HEK293 (cell line): ENCODE measurements at regions not wholly inside any gene's neighbourhood (a gene's known extent, or its start where the extent isn't known, plus 50 kb on each side); places are given as distances from the start of the nearest gene placed in this dataset.

ENCODE experiments used
- CTCF ChIA-PET: fragments of 350-600 bp; formaldehyde crosslinking; extraction: SDS; loops from one replicate; lab custom pipeline; 2021; ENCODE audit warnings: antibody characterized with exemption; lab: Yijun Ruan, JAX
- POLR2A ChIA-PET: fragments of 300-600 bp; formaldehyde crosslinking; extraction: SDS; loops from one replicate; lab custom pipeline; 2020; ENCODE audit warnings: antibody characterized with exemption, inconsistent platforms; lab: Yijun Ruan, JAX
- H3K27ac ChIP-seq: fragments of 200-500 bp; sonication (Bioruptor generic); 2 replicates; pipeline ENCODE4 v1.5.1; 2014; ENCODE audit warnings: low read depth, low read length, control low read depth, inconsistent platforms; ENCODE audit errors: extremely low read depth
- H3K36me3 ChIP-seq, 2 experiments: fragments of 200-500 bp in 1 of 2; sonication (Bioruptor generic) in 1 of 2; 1 replicate in 1 of 2; 2 replicates in 1 of 2; pipeline ENCODE4 v1.5.1; 2014 to 2017; ENCODE audit warnings: inconsistent platforms in 2 of 2, low read length in 2 of 2; ENCODE audit not compliant: control insufficient read depth in 2 of 2, insufficient read depth in 1 of 2
- H3K4me1 ChIP-seq: fragments of 200-500 bp; sonication (Bioruptor generic); 2 replicates; pipeline ENCODE4 v1.5.1; 2014; ENCODE audit warnings: mild to moderate bottlenecking, low read length, inconsistent platforms; ENCODE audit not compliant: control insufficient read depth, insufficient read depth
- H3K4me3 ChIP-seq: 2 replicates; pipeline ENCODE4 v1.5.1; 2011; ENCODE audit warnings: low read depth, mild to moderate bottlenecking, control low read depth, low read length, moderate library complexity
- H3K9me3 ChIP-seq: fragments of 200-500 bp; sonication (Bioruptor generic); 2 replicates; pipeline ENCODE4 v1.5.1; 2014; ENCODE audit warnings: low read depth, low read length, inconsistent platforms; ENCODE audit not compliant: control insufficient read depth, insufficient read depth
- EGR2 ChIP-seq: fragments of 450-650 bp; formaldehyde crosslinking; IDR thresholded peaks from 2 replicates; pipeline ENCODE4 v1.5.1; 2016; ENCODE audit warnings: low read depth, missing biosample characterization, missing genetic modification characterization
- MEIS1 ChIP-seq: sonication (generic); formaldehyde crosslinking; IDR thresholded peaks from 2 replicates; pipeline ENCODE4 v1.8.1; 2022; ENCODE audit warnings: missing genetic modification reagents, mild to moderate bottlenecking, borderline replicate concordance
- PRDM1 ChIP-seq: fragments of 450-650 bp; formaldehyde crosslinking; IDR thresholded peaks from 2 replicates; pipeline ENCODE4; 2016; ENCODE audit warnings: missing biosample characterization, missing genetic modification characterization
- PRDM4 ChIP-seq: fragments of 450-650 bp; formaldehyde crosslinking; IDR thresholded peaks from 2 replicates; pipeline ENCODE4 v1.5.1; 2017; ENCODE audit warnings: missing biosample characterization, missing genetic modification characterization
- SP7 ChIP-seq: fragments of 450-650 bp; formaldehyde crosslinking; IDR thresholded peaks from 2 replicates; pipeline ENCODE4 v1.5.1; 2016; ENCODE audit warnings: missing biosample characterization, missing genetic modification characterization
- TCF7L2 ChIP-seq: IDR thresholded peaks from 2 replicates; pipeline ENCODE4 v1.6.1; 2011; ENCODE audit warnings: low read depth, mild to moderate bottlenecking, inconsistent platforms, low read length, moderate library complexity, borderline replicate concordance
- ZBTB17 ChIP-seq: fragments of 450-650 bp; formaldehyde crosslinking; IDR thresholded peaks from 2 replicates; pipeline ENCODE4 v1.5.1; 2016; ENCODE audit warnings: missing biosample characterization, missing genetic modification characterization
- ZBTB21 ChIP-seq: fragments of 450-650 bp; formaldehyde crosslinking; IDR thresholded peaks from 2 replicates; pipeline ENCODE4 v1.5.1; 2017; ENCODE audit warnings: missing biosample characterization, missing genetic modification characterization
- ZFP3 ChIP-seq: fragments of 450-650 bp; formaldehyde crosslinking; IDR thresholded peaks from 2 replicates; pipeline ENCODE4 v1.5.1; 2016; ENCODE audit warnings: low read depth, missing biosample characterization, missing genetic modification characterization
- ZFP69B ChIP-seq: fragments of 450-650 bp; formaldehyde crosslinking; IDR thresholded peaks from 2 replicates; pipeline ENCODE4 v1.5.1; 2016; ENCODE audit warnings: missing biosample characterization, missing genetic modification characterization
- ZIC2 ChIP-seq: fragments of 450-650 bp; formaldehyde crosslinking; IDR thresholded peaks from 2 replicates; pipeline ENCODE4 v1.5.1; 2016; ENCODE audit warnings: missing biosample characterization, missing genetic modification characterization
- ZNF121 ChIP-seq: fragments of 450-650 bp; formaldehyde crosslinking; IDR thresholded peaks from 2 replicates; pipeline ENCODE4 v1.5.1; 2016; ENCODE audit warnings: missing biosample characterization, missing genetic modification characterization
- ZNF133 ChIP-seq: fragments of 450-650 bp; formaldehyde crosslinking; IDR thresholded peaks from 2 replicates; pipeline ENCODE4 v1.5.1; 2016; ENCODE audit warnings: missing biosample characterization, missing genetic modification characterization
- ZNF16 ChIP-seq: fragments of 450-650 bp; formaldehyde crosslinking; IDR thresholded peaks from 2 replicates; pipeline ENCODE4 v1.5.1; 2016; ENCODE audit warnings: low read depth, missing biosample characterization, missing genetic modification characterization
- ZNF19 ChIP-seq: fragments of 450-650 bp; formaldehyde crosslinking; IDR thresholded peaks from 2 replicates; pipeline ENCODE4; 2016; ENCODE audit warnings: missing biosample characterization, missing genetic modification characterization, low read depth
- ZNF2 ChIP-seq: fragments of 450-650 bp; formaldehyde crosslinking; IDR thresholded peaks from 2 replicates; pipeline ENCODE4 v1.5.1; 2016; ENCODE audit warnings: missing biosample characterization, missing genetic modification characterization
- ZNF416 ChIP-seq: fragments of 450-650 bp; formaldehyde crosslinking; IDR thresholded peaks from 2 replicates; pipeline ENCODE4 v1.5.1; 2016; ENCODE audit warnings: missing biosample characterization, missing genetic modification characterization
- ZNF48 ChIP-seq: fragments of 450-650 bp; formaldehyde crosslinking; IDR thresholded peaks from 2 replicates; pipeline ENCODE4 v1.5.1; 2016; ENCODE audit warnings: missing biosample characterization, missing genetic modification characterization
- ZNF501 ChIP-seq: fragments of 450-650 bp; formaldehyde crosslinking; IDR thresholded peaks from 2 replicates; pipeline ENCODE4 v1.5.1; 2016; ENCODE audit warnings: missing biosample characterization, missing genetic modification characterization
- ZNF513 ChIP-seq: fragments of 450-650 bp; IDR thresholded peaks from 2 replicates; pipeline ENCODE4 v1.5.1; 2018; ENCODE audit warnings: missing biosample characterization, missing genetic modification characterization
- ZNF529 ChIP-seq: fragments of 450-650 bp; formaldehyde crosslinking; IDR thresholded peaks from 2 replicates; pipeline ENCODE4 v1.5.1; 2017; ENCODE audit warnings: missing genetic modification characterization, missing biosample characterization; ENCODE audit not compliant: insufficient replicate concordance
- ZNF548 ChIP-seq: fragments of 450-650 bp; formaldehyde crosslinking; IDR thresholded peaks from 2 replicates; pipeline ENCODE4 v1.5.1; 2016; ENCODE audit warnings: missing biosample characterization, missing genetic modification characterization
- ZNF558 ChIP-seq: fragments of 450-650 bp; formaldehyde crosslinking; IDR thresholded peaks from 2 replicates; pipeline ENCODE4 v1.5.1; 2016; ENCODE audit warnings: missing biosample characterization, missing genetic modification characterization
- ZNF580 ChIP-seq: fragments of 450-650 bp; formaldehyde crosslinking; IDR thresholded peaks from 2 replicates; pipeline ENCODE4 v1.5.1; 2016; ENCODE audit warnings: missing biosample characterization, missing genetic modification characterization
- ZNF600 ChIP-seq: fragments of 450-650 bp; formaldehyde crosslinking; IDR thresholded peaks from 2 replicates; pipeline ENCODE4 v1.5.1; 2016; ENCODE audit warnings: missing biosample characterization, missing genetic modification characterization
- ZNF629 ChIP-seq: fragments of 450-650 bp; formaldehyde crosslinking; IDR thresholded peaks from 2 replicates; pipeline ENCODE4 v1.5.1; 2017; ENCODE audit warnings: missing biosample characterization, missing genetic modification characterization
- ZNF654 ChIP-seq: fragments of 450-650 bp; formaldehyde crosslinking; IDR thresholded peaks from 2 replicates; pipeline ENCODE4 v1.5.1; 2016; ENCODE audit warnings: low read depth, missing biosample characterization, missing genetic modification characterization
- ZNF664 ChIP-seq: fragments of 450-650 bp; formaldehyde crosslinking; IDR thresholded peaks from 2 replicates; pipeline ENCODE4 v1.5.1; 2016; ENCODE audit warnings: missing biosample characterization, missing genetic modification characterization
- ZNF704 ChIP-seq: fragments of 450-650 bp; formaldehyde crosslinking; IDR thresholded peaks from 2 replicates; pipeline ENCODE4 v1.5.1; 2016; ENCODE audit warnings: missing biosample characterization, missing genetic modification characterization
- ZNF76 ChIP-seq: fragments of 450-650 bp; formaldehyde crosslinking; IDR thresholded peaks from 2 replicates; pipeline ENCODE4; 2016; ENCODE audit warnings: low read depth, missing biosample characterization, missing genetic modification characterization, borderline replicate concordance
- ZNF776 ChIP-seq: fragments of 450-650 bp; formaldehyde crosslinking; IDR thresholded peaks from 2 replicates; pipeline ENCODE4 v1.5.0; 2017; ENCODE audit warnings: missing biosample characterization, missing genetic modification characterization, borderline replicate concordance

GRCh38 chr20:11222243-11222642 lies 548.4 kb upstream of the JAG1 start:
- Histone ChIP-seq H3K27ac (no peak overlapping the region), H3K9me3 (no peaks in the 10 kb centered on the region), H3K4me1 (peaks cover 3% of the 10 kb centered on the region), H3K36me3 (no peaks in the 10 kb centered on the region), H3K4me3 (no peak overlapping the region)
- ChIA-PET CTCF (interaction anchor here (0.7 to 2.1 kb wide), 3 partner anchors 18 to 886 kb away, joined by 3 to 10 read pairs (median 4); no protein-coding TSS in a partner anchor), POLR2A (no interaction called here)
- TF ChIP-seq TCF7L2 = no peak
- no peak for TF ChIP-seq ZNF704 (tag by site-specific recombination)
- no peak for TF ChIP-seq ZNF121 (tag by site-specific recombination)
- TF ChIP-seq ZNF548 (tag by site-specific recombination) = no peak
- no peak for TF ChIP-seq PRDM4
- TF ChIP-seq MEIS1 = no peak
- TF ChIP-seq ZNF2 (tag by site-specific recombination) = no peak
- TF ChIP-seq ZNF529 = no peak

- Histone ChIP-seq H3K36me3 (no peaks in the 10 kb centered on the region), H3K4me1 (peaks cover 3% of the 10 kb centered on the region; the same call in 1 of the 2 replicates), H3K4me3 (no peak overlapping the region), H3K27ac (no peak overlapping the region), H3K9me3 (no peaks in the 10 kb centered on the region)
- ChIA-PET CTCF (no interaction called here), POLR2A (no interaction called here)
- TF ChIP-seq ZNF558 (tag by site-specific recombination) = no peak
- no peak for TF ChIP-seq ZIC2 (tag by site-specific recombination)
- TF ChIP-seq ZFP3 (tag by site-specific recombination) = no peak
- no peak for TF ChIP-seq ZNF416 (tag by site-specific recombination)
- TF ChIP-seq ZNF513 (tag by site-specific recombination) = no peak
- TF ChIP-seq ZNF776 (tag by site-specific recombination) = no peak
- no peak for TF ChIP-seq ZBTB21 (tag by site-specific recombination)
- TF ChIP-seq ZNF16 (tag by site-specific recombination) = no peak
- TF ChIP-seq SP7 = no peak
- TF ChIP-seq ZNF664 (tag by site-specific recombination) = no peak
- TF ChIP-seq ZNF629 (tag by site-specific recombination) = no peak
Observed at GRCh38 chr20:11227602-11228001, 553.8 kb upstream of the JAG1 start.

GRCh38 chr20:11229772-11230171 lies 556.0 kb upstream of the JAG1 start:
- ChIA-PET CTCF (no interaction called here), POLR2A (no interaction called here)
- Histone ChIP-seq H3K4me1 (peaks cover 11% of the 10 kb centered on the region), H3K27ac (no peak overlapping the region; the same call in 1 of the 2 replicates), H3K9me3 (no peaks in the 10 kb centered on the region), H3K36me3 (no peaks in the 10 kb centered on the region), H3K4me3 (no peak overlapping the region)
- TF ChIP-seq ZNF664 (tag by site-specific recombination) = no peak
- no peak for TF ChIP-seq ZNF501
- TF ChIP-seq ZFP69B = no peak
- peak; percentile 70 for TF ChIP-seq ZBTB17 (tag by site-specific recombination)
- TF ChIP-seq ZNF76 (tag by site-specific recombination) = no peak
- no peak for TF ChIP-seq EGR2 (tag by site-specific recombination)
- TF ChIP-seq ZNF48 (tag by site-specific recombination) = no peak
- 0 out of 2 replicates have a peak, but pooled peaks have one; percentile 4 for TF ChIP-seq ZNF654 (tag by site-specific recombination)
- TF ChIP-seq PRDM1 (tag by site-specific recombination) = 0 out of 2 replicates have a peak, but pooled peaks have one; percentile 12
- TF ChIP-seq ZNF629 (tag by site-specific recombination) = peak; percentile 65
- TF ChIP-seq ZNF580 (tag by site-specific recombination) = no peak
- no peak for TF ChIP-seq ZNF19 (tag by site-specific recombination)
- TF ChIP-seq ZNF600 (tag by site-specific recombination) = 0 out of 2 replicates have a peak, but pooled peaks have one; percentile 31
- no peak for TF ChIP-seq ZNF133
